ENCODE measurements at regions not wholly inside any gene's neighbourhood (a gene's known extent, or its start where the extent isn't known, plus 50 kb on each side); places are given as distances from the start of the nearest gene placed in this dataset.

GRCh38 chr14:29310757-29311156, 544.2 kb downstream of the FOXG1 start:
- no peak overlapping the region for H3K27ac Mint-ChIP-seq
- POLR2A ChIA-PET, result no interaction called here
- H3K4me3 Mint-ChIP-seq, result no peak overlapping the region
- intact Hi-C loops (cut with micrococcal nuclease), result no loop called here
- Histone ChIP-seq H3K36me3 (replicated peaks in 1 of 2; ENCODE audit: control extremely low read depth in 1 of 2, control insufficient read depth in 1 of 2, extremely low read depth in 1 of 2, insufficient read depth in 2 of 2, low read length in 1 of 2) (no peaks in the 10 kb centered on the region), H4K20me1 (ENCODE audit: control insufficient read depth, insufficient read depth, low read length, poor library complexity, severe bottlenecking) (no peaks in the 10 kb centered on the region), H3K79me2 (ENCODE audit: control insufficient read depth, insufficient read depth, low read length) (no peaks in the 10 kb centered on the region), H3K9ac (ENCODE audit: low read length) (no peak overlapping the region), H3K27me3 (replicated peaks in 1 of 4; ENCODE audit: control extremely low read depth in 1 of 4, control insufficient read depth in 3 of 4, insufficient read depth in 4 of 4, low read length in 3 of 4) (no peaks in the 10 kb centered on the region), H3K4me2 (replicated peaks; ENCODE audit: low read depth, low read length, poor library complexity, severe bottlenecking) (no peak overlapping the region), H3K4me3 (ENCODE audit: control extremely low read depth in 1 of 5, extremely low read depth in 1 of 5, insufficient read depth in 1 of 5, low read depth in 2 of 5, low read length in 4 of 5) (no peak overlapping the region), H2AFZ (ENCODE audit: insufficient read depth, low read depth, low read length, poor library complexity, severe bottlenecking) (no peak overlapping the region), H3K27ac (ENCODE audit: low read length in 2 of 2) (no peak overlapping the region), H3K9me3 (ENCODE audit: control extremely low read depth in 1 of 3, control insufficient read depth in 2 of 3, insufficient read depth in 1 of 3, low read length in 2 of 3) (no peaks in the 10 kb centered on the region), H3K4me1 (ENCODE audit: control insufficient read depth in 2 of 2, insufficient read depth in 2 of 2, low read length in 2 of 2) (no peaks in the 10 kb centered on the region)
- ATAC-seq (ENCODE audit: low read depth) (no peak), DNase-seq (no peak)
- no peak for TF ChIP-seq EZH2 (IDR thresholded peaks at IDR 0.05; ENCODE audit: borderline replicate concordance, insufficient read depth, low read depth, low read length, poor library complexity, severe bottlenecking)
- no peak for TF ChIP-seq CTCF (IDR thresholded peaks at IDR 0.05)
- CTCF ChIA-PET, result no interaction called here
- 100% methylated on average over 1 of the region's 1 CpG for WGBS (ENCODE audit: insufficient coverage)
- no peaks in the 10 kb centered on the region for H3K9me3 Mint-ChIP-seq (ENCODE audit: insufficient read depth)
- H3K27me3 Mint-ChIP-seq, result no peaks in the 10 kb centered on the region
- no peaks in the 10 kb centered on the region for H3K4me1 Mint-ChIP-seq

GRCh38 chr14:29311983-29312382, 545.4 kb downstream of the FOXG1 start:
- CTCF ChIA-PET, result no interaction called here
- H3K36me3 ChIP-seq (replicated peaks in 1 of 2; ENCODE audit: control extremely low read depth in 1 of 2, control insufficient read depth in 1 of 2, extremely low read depth in 1 of 2, insufficient read depth in 2 of 2, low read length in 1 of 2), result no peaks in the 10 kb centered on the region
- H3K4me2 ChIP-seq (replicated peaks; ENCODE audit: low read depth, low read length, poor library complexity, severe bottlenecking), result no peak overlapping the region
- ATAC-seq (ENCODE audit: low read depth) (no peak), DNase-seq (no peak)
- no peaks in the 10 kb centered on the region for H3K9me3 ChIP-seq (ENCODE audit: control extremely low read depth in 1 of 3, control insufficient read depth in 2 of 3, insufficient read depth in 1 of 3, low read length in 2 of 3)
- H3K4me1 ChIP-seq (ENCODE audit: control insufficient read depth in 2 of 2, insufficient read depth in 2 of 2, low read length in 2 of 2), result no peaks in the 10 kb centered on the region
- Mint-ChIP-seq H3K9me3 (ENCODE audit: insufficient read depth) (no peaks in the 10 kb centered on the region), H3K27me3 (no peaks in the 10 kb centered on the region), H3K4me3 (no peak overlapping the region), H3K27ac (no peak overlapping the region), H3K4me1 (no peaks in the 10 kb centered on the region)
- intact Hi-C loops (cut with micrococcal nuclease), result no loop called here
- H3K4me3 ChIP-seq (ENCODE audit: control extremely low read depth in 1 of 5, extremely low read depth in 1 of 5, insufficient read depth in 1 of 5, low read depth in 2 of 5, low read length in 4 of 5), result no peak overlapping the region
- H4K20me1 ChIP-seq (ENCODE audit: control insufficient read depth, insufficient read depth, low read length, poor library complexity, severe bottlenecking), result no peaks in the 10 kb centered on the region
- WGBS (ENCODE audit: insufficient coverage), result no CpG with 5 or more reads among the region's 2 CpGs
- H3K27ac ChIP-seq (ENCODE audit: low read length in 2 of 2), result no peak overlapping the region
- POLR2A ChIA-PET, result no interaction called here
- no peak overlapping the region for H3K9ac ChIP-seq (ENCODE audit: low read length)
- H3K27me3 ChIP-seq (replicated peaks in 1 of 4; ENCODE audit: control extremely low read depth in 1 of 4, control insufficient read depth in 3 of 4, insufficient read depth in 4 of 4, low read length in 3 of 4), result no peaks in the 10 kb centered on the region
- no peaks in the 10 kb centered on the region for H3K79me2 ChIP-seq (ENCODE audit: control insufficient read depth, insufficient read depth, low read length)
- H2AFZ ChIP-seq (ENCODE audit: insufficient read depth, low read depth, low read length, poor library complexity, severe bottlenecking), result no peak overlapping the region
- TF ChIP-seq EZH2 (IDR thresholded peaks at IDR 0.05; ENCODE audit: borderline replicate concordance, insufficient read depth, low read depth, low read length, poor library complexity, severe bottlenecking) (no peak), CTCF (IDR thresholded peaks at IDR 0.05) (no peak)

Data from B cell (primary cell).